ENCODE measurements at regions not wholly inside any gene's neighbourhood (a gene's known extent, or its start where the extent isn't known, plus 50 kb on each side); places are given as distances from the start of the nearest gene placed in this dataset.

- ChIA-PET CTCF (no interaction called here), POLR2A (no interaction called here)
- no peaks in the 10 kb centered on the region for H3K27me3 ChIP-seq (ENCODE audit: control insufficient read depth, insufficient read depth, low read length)
- BruUV-seq (replicated peaks) = no TSS peak
- H3K9me3 ChIP-seq (ENCODE audit: control insufficient read depth, insufficient read depth, low read depth, low read length) = no peaks in the 10 kb centered on the region
- intact Hi-C loops (cut with micrococcal nuclease; ENCODE audit: unreplicated experiment) = no loop called here
- H3K4me1 ChIP-seq (ENCODE audit: control insufficient read depth, insufficient read depth, low read length) = no peaks in the 10 kb centered on the region
- H3K27ac ChIP-seq (ENCODE audit: low read length) = no peak overlapping the region
- H3K36me3 ChIP-seq (ENCODE audit: control insufficient read depth, insufficient read depth, low read length) = no peaks in the 10 kb centered on the region
- TF ChIP-seq POLR2AphosphoS5 (IDR thresholded peaks at IDR 0.05; ENCODE audit: low read depth, low read length) = no peak
- no peak for TF ChIP-seq TCF7L2 (IDR thresholded peaks at IDR 0.05; ENCODE audit: low read depth, low read length)
- no peak for TF ChIP-seq SIN3A (IDR thresholded peaks at IDR 0.05; ENCODE audit: borderline replicate concordance, insufficient read depth, low read depth, low read length)
- TF ChIP-seq CTCF (IDR thresholded peaks at IDR 0.05) = no peak
- no peak for TF ChIP-seq REST (IDR thresholded peaks at IDR 0.05; ENCODE audit: insufficient read depth in 1 of 2, low read depth in 2 of 2, low read length in 1 of 2)
- no peak overlapping the region for H3K4me3 ChIP-seq (ENCODE audit: low read depth in 2 of 2, low read length in 2 of 2)
- no peak for ATAC-seq
- in situ Hi-C loops (cut with HindIII; ENCODE audit: low pct_unique_long_range_greater_than_20kb, low sequenced_read_pairs) = no loop called here
- no peak for DNase-seq (ENCODE audit: low read depth, low spot score)
Observed at GRCh38 chr5:85010014-85010562, 625.4 kb upstream of the EDIL3 start.

GRCh38 chr5:85017261-85017660 is 632.6 kb upstream of the EDIL3 start:
- in situ Hi-C loops (cut with HindIII; ENCODE audit: low pct_unique_long_range_greater_than_20kb, low sequenced_read_pairs) = no loop called here
- Histone ChIP-seq H3K27ac (ENCODE audit: low read length) (no peak overlapping the region), H3K9me3 (ENCODE audit: control insufficient read depth, insufficient read depth, low read depth, low read length) (no peaks in the 10 kb centered on the region), H3K36me3 (ENCODE audit: control insufficient read depth, insufficient read depth, low read length) (no peaks in the 10 kb centered on the region), H3K27me3 (ENCODE audit: control insufficient read depth, insufficient read depth, low read length) (no peaks in the 10 kb centered on the region), H3K4me1 (ENCODE audit: control insufficient read depth, insufficient read depth, low read length) (no peaks in the 10 kb centered on the region; the same call in 1 of the 2 replicates), H3K4me3 (ENCODE audit: low read depth in 2 of 2, low read length in 2 of 2) (no peak overlapping the region)
- intact Hi-C loops (cut with micrococcal nuclease; ENCODE audit: unreplicated experiment) = no loop called here
- DNase-seq (ENCODE audit: low read depth, low spot score) = no peak
- TF ChIP-seq POLR2AphosphoS5 (IDR thresholded peaks at IDR 0.05; ENCODE audit: low read depth, low read length) = no peak
- TF ChIP-seq CTCF (IDR thresholded peaks at IDR 0.05) = no peak
- TF ChIP-seq TCF7L2 (IDR thresholded peaks at IDR 0.05; ENCODE audit: low read depth, low read length) = no peak
- TF ChIP-seq SIN3A (IDR thresholded peaks at IDR 0.05; ENCODE audit: borderline replicate concordance, insufficient read depth, low read depth, low read length) = no peak
- ATAC-seq = no peak
- CTCF ChIA-PET = no interaction called here
- POLR2A ChIA-PET = interaction anchor here (0.6 kb wide), 1 partner anchor 8 kb away, joined by 4 read pairs; no protein-coding TSS in a partner anchor
- BruUV-seq (replicated peaks) = no TSS peak

All from Panc1 (cell line).